HS-5 (cell line): ENCODE measurements at regions not wholly inside any gene's neighbourhood (a gene's known extent, or its start where the extent isn't known, plus 50 kb on each side); places are given as distances from the start of the nearest gene placed in this dataset.
"Not testable (repeated sequence)": the region's sequence is repeated elsewhere in the genome, so short reads cannot be mapped to it uniquely, and the experiment has no call there.

Experiments used
- DNase-seq: peaks from one replicate; pipeline ENCODE4 v3.0.0-alpha.2; 2012; ENCODE audit warnings: low read depth

- no peak for DNase-seq
These were observed 54.9 kb upstream of the NBPF3 start for GRCh38 chr1:21385022-21385421.

- DNase-seq, result no peak
These were observed 55.3 kb upstream of the NBPF3 start for GRCh38 chr1:21384620-21385019.

- DNase-seq, result no peak
These were observed 56.0 kb upstream of the NBPF3 start for GRCh38 chr1:21383785-21384401.

- no peak for DNase-seq
These were observed 58.6 kb upstream of the NBPF3 start for GRCh38 chr1:21381354-21381753.

- DNase-seq, result not testable (repeated sequence)
These were observed 59.8 kb upstream of the NBPF3 start for GRCh38 chr1:21380147-21380546.

GRCh38 chr1:21379571-21379970, 60.4 kb upstream of the NBPF3 start:
- DNase-seq, result no peak

- no peak for DNase-seq
These were observed 61.0 kb upstream of the NBPF3 start for GRCh38 chr1:21378705-21379494.

- DNase-seq, result no peak
These were observed 67.6 kb upstream of the NBPF3 start for GRCh38 chr1:21372383-21372782.

GRCh38 chr1:21369905-21370304, 70.0 kb upstream of the NBPF3 start:
- DNase-seq, result no peak

- DNase-seq, result peak; percentile 47
These were observed 71.2 kb upstream of the NBPF3 start for GRCh38 chr1:21368515-21369289.

- not testable (repeated sequence) for DNase-seq
These were observed 71.9 kb upstream of the NBPF3 start for GRCh38 chr1:21367973-21368514.

- DNase-seq, result no peak
These were observed 73.6 kb upstream of the NBPF3 start for GRCh38 chr1:21366288-21366687.

- DNase-seq, result no peak
These were observed 74.8 kb upstream of the ECE1 start for GRCh38 chr1:21365036-21365435.

- no peak for DNase-seq
These were observed 71.8 kb upstream of the ECE1 start for GRCh38 chr1:21362096-21362495.

- no peak for DNase-seq
These were observed 71.2 kb upstream of the ECE1 start for GRCh38 chr1:21361506-21361905.

GRCh38 chr1:21357161-21357560, 66.9 kb upstream of the ECE1 start:
- DNase-seq, result no peak

GRCh38 chr1:21355956-21356355, 65.7 kb upstream of the ECE1 start:
- DNase-seq, result no peak

- no peak for DNase-seq
These were observed 62.3 kb upstream of the ECE1 start for GRCh38 chr1:21352586-21352985.

GRCh38 chr1:21351901-21352300, 61.6 kb upstream of the ECE1 start:
- DNase-seq, result no peak

- DNase-seq, result no peak
These were observed 60.1 kb upstream of the ECE1 start for GRCh38 chr1:21350202-21350885.

- DNase-seq, result no peak
These were observed 59.4 kb upstream of the ECE1 start for GRCh38 chr1:21349693-21350092.

GRCh38 chr1:21347072-21347581, 56.9 kb upstream of the ECE1 start:
- DNase-seq, result no peak
